GM21390 (cell line): ENCODE measurements at regions not wholly inside any gene's neighbourhood (a gene's known extent, or its start where the extent isn't known, plus 50 kb on each side); places are given as distances from the start of the nearest gene placed in this dataset.
"Not testable (repeated sequence)": the region's sequence is repeated elsewhere in the genome, so short reads cannot be mapped to it uniquely, and the experiment has no call there.

Source experiments
- ATAC-seq: cut with Tn5 transposase; IDR thresholded peaks from one replicate; pipeline ENCODE4 v1.9.1; 2021; ENCODE audit not compliant: unreplicated experiment

DNA sequence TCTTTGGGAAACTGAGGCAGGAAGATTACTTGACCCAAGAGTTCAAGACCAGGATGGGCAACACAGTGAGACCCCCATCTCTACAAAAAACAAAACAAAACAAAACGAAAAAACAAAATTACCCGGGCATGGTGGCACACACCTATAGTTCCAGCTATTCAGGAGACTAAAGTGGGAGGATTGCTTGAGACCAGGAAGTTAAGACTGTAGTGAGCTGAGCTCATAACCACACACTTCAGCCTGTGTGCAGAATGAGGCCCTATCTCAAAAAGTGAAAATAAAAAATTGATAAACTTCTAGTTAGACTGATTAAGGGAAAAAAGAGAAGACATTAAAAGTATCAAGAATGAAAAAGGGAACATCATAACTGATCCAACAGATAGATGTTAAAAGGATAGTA is 154.0 kb downstream of the RHOU start:
- ATAC-seq, result no peak

DNA sequence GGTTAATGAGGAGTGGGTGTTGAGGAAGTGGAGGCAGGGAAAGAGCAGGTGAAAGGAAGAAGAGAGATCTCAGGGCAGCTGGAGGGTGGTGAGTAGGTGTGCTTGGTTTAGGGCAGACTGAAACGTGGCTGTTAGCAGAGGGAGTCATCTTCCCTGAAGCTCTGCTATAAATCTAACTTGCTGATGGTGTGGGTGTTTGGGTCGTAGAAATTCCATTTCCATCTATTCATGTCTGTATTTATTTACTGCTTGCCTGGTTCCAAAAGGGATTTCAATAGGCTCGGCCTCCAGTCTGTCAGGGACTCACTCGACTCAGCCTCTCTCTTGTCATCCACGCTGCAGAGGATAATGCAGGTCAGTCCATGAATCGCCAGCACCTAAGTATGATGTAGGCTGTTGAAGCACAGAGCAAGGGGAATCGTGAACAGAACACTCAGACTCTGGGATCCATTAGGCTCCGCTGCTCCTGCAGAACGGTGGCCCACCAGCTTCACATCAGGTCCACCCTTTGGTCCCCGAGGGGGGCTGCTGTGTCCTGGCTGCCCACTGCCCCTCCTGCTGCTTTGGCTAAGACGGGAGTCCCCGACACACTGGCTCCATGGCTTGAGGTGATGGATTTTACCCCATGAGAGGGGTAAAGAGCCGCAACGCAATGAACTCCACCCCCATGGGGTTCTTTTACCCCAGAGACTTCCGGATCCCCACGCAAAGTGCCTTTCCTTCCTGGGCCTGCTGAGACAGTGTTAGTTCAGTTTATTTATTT is 156.2 kb downstream of the RHOU start:
- no peak for ATAC-seq

DNA sequence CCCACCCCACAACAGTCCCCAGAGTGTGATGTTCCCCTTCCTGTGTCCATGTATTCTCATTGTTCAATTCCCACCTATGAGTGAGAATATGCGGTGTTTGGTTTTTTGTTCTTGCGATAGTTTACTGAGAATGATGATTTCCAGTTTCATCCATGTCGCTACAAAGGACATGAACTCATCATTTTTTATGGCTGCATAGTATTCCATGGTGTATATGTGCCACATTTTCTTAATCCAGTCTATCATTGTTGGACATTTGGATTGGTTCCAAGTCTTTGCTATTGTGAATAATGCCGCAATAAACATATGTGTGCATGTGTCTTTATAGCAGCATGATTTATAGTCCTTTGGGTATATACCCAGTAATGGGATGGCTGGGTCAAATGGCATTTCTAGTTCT is 156.9 kb downstream of the RHOU start:
- not testable (repeated sequence) for ATAC-seq

DNA sequence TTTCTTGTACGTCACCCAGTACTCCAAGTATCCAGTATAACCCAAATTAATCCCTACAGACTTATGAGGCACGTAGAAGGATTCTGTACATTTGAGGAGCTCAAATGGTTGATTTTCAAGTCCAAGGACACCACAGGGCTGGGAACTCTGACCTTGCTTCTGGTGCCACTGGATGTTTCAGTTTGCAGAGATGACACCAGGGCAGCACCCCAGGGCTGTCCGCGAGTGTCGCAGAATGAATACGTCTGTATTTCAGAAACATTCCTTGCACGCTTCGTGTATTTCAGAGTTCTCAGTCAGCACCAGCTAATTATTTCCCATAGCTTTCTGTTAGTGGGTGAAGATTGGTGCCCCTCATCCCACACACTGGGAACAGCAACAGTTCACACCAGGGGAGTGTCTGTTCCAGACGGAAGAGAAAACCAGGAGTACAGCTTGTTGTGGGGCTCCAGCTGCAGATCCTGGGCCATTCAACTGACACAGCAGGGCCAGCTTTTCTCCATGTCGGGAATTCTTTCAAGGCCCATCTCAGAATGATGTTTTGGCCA is 159.2 kb downstream of the RHOU start:
- ATAC-seq, result no peak

DNA sequence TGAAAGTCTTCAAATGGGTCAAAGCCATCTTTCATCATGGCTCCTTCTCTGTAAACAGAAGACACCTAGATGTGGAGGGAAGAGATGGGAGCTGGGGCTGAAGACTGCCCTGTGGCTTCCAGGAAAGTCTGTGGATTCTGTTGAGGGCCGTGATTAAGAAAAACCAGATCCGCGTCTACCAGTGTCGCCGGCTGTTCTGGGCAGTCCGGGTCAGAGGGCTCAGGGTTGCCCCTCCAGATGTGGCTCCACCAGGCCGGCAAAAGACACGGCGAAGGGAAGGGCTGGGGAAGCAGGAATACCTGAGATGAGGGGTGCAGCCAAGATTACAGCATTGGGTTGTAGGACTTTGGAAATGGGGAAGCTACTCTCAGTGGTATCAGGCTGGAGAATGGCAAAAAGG is 162.6 kb downstream of the RHOU start:
- ATAC-seq, result no peak

DNA sequence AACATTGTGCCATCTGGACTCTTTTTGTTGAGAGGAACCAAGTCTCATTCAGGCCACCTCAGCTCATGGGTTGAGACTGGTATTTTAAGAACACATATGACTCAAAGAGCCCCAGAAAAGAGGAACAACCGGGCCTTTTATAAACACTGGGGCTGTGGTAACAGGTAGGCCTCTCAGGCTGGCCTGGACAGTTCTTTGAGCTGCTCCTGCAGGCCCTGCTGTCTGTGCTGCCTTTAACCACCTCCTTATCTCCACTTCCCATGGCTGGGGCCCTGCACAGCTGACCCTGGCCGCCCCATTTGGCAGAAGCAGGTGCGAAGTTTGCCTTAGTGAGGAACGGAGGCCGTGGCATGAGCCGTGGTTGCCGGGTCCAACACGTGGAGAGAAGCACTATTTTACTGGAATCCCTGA is 163.3 kb downstream of the RHOU start:
- ATAC-seq, result peak; percentile 64

DNA sequence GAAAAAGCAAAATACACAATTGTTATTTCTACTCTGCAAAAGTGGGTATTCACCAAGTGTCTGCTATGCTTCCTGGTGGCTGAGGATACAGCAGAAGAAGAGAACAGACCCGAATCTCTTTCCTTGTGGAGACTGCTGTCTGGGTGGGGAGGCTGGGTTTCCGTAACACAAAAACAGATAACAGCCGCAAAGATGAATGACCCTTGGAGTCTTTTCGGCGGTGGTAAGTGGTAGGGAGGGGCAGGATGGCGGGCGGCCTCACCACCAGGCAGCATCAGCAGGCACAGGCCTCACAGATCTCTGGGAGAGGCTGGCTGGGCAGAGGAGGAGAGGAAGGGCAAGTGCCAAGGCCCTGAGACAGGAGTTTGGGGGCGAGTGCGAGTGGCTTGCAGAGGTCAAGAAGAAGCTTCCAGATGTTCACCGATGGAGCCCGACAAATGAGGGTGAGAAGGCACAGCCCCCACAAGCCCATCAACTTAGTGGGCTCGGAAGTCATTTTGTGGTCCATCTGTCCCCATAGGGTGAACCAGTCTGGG is 164.2 kb downstream of the RHOU start:
- ATAC-seq, result no peak

DNA sequence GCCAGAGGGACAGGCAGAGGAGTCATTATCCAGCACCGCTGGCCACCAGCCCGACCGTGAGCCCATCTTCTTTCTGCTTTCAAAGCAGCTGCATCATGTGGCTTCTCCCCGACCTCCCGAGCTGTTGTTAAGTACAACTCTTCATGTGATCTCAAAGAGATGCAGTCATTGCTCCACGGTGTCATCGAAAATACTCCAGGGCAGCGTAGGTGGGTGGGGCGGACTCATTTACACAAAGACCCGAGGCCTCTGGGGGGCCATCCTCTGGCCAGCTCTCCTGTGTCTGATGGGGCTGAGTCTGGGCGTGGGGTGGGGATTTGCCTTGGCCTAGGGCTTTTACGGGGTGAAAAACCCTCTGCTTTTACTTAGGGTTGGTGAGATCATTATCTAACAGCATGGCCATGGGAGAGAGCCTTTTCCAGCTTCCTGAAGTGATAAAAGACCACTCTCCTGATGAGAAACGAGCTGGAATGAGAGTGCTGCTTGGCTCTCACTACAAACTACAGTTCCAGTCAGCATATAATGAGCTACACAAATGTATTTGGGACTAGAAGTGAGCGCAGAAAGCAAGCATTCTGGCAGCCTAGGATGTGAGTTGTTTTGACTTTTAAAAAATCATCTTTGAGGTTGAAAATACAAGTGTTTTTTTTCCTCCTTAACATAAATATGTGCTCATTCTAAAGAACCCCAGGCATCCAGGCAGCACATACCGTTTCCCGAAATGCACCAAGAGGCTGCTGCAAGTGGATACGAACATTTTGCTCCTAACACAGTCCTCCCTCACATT is 165.0 kb downstream of the RHOU start:
- ATAC-seq, result no peak

DNA sequence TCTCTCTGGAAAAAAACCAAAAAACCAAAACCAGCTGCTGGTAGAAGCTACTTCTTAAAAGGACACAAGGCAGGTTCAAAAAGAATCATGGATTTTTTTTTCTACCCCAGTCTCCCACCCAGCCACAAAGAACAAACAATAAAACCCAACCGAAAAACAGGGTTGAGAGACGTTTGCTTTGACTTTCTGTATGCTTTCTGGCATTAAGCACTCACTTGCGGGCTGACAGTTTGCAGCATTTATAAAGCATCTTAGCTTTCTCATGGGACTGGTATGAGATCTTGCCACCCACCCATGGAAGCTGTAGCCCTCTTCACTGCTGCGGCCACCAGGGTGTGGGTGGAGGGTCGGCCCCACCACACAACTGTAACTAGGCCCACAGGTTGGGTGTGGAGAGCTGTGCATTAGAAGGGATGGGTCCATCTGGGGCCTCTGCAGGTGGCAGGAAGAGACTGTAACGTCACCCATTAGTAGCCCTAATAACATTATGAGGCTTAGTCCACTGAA is 165.7 kb downstream of the RHOU start:
- no peak for ATAC-seq

DNA sequence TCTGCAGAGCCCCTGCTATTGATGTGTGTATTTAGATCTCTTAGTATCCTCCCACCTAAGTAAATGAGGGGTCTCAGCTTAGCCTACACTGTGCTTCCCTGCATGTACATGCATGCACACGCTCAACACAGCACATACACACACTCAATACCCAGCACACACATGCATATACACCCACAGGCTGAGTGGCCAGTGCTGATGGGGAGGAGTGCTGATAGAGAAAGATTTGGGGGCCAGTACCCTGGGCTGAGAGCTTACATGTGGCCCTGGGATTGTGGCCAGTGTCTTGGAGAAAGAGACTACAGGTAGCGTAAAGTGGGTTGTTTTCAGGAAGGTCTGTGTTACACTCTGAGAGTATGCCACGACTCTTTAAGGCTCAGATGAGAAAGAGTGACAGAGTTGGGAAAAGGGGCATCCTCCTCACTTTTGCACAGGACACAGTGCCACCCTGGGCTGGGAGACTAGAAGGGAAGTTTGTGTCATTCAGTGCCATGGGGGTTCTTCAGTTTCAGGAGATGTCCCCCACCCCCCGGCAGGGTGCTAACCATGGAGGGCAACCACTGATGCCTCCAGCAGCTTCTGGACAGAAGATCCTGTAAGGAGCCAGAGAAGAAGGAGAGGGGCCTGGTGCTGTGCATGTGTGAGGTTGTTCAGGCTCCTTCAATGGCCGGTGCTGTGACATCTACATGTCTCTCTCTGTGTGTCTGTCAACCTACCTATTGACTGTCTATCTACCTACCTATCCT is 166.8 kb downstream of the RHOU start:
- no peak for ATAC-seq

DNA sequence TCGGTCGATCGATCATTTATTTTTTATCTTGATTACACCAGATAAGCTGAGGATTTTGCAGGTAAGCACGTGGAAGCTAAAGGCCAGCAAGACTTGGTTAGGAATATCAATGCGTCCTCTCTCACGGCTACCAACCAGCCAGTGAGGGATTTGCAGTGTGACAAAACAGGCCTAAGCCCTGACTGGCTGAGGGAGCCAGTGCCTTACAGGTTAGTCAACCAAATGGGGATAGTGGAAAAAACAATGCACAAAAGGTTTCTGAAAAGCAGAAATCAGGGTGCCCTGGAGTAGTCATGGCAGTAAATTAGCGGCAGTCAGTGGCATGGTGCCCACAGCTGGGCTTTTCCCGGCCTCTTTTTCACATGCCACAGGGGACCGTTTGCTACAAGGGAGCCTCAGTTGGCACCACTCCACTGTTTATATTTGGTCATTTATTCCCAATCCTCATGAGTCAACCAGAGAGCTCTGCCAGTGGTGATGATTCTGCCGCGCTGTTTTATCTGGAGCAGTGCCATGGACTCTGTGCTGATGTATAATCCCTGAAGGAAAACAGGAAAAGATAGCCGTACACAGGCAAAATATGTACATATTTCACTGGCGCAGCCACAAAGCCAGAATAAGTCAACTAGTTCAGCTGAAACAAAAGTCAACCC is 167.6 kb downstream of the RHOU start:
- ATAC-seq, result no peak

DNA sequence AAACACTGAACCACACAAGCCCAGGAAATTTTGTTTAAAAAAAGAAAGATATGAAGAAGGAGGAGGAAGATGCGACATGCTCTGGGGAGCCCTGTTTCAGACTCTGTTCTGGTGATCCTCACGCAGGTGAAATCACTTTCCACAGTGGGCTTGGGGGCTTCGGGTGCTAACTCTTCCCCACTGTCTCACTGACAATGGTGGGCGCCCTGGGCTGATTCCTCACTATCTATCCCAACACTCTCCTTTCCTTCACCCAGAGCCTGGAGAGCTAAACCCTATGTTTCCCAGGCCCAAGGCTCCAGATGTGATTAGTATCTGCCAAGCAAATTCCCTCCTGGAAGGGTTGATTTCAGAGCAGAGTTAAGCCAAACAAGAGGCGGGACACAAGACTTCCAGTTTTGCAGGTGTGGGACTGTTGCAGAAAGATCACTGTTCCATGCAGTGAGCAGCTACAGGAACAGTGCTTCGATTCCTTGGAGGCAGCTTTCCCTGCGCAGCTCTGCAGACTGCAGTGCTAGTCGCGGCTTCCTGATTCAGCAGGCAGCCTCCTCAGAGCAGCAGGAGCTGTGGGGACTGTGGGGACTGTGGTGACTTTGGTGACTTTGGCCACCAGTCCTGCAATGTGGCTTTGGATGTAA is 168.3 kb downstream of the RHOU start:
- ATAC-seq, result no peak

DNA sequence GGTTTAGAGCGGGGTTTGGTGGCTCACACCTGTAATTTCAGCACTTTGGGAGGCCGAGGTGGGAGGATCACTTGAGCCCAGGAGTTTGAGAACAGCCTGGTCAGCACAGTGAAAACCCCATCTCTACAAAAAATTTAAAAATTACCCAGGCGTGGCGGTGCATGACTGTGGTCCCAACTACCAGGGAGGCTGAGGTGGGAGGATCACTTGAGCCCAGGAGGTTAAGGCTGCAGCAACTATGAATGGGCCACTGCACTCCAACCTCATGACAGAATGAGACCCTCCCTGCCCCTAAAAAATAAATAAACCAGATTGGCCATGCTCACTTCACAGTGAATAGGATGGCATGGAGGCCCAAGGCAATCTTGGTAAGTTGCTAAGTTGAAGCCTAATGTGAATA is 168.9 kb downstream of the RHOU start:
- no peak for ATAC-seq

DNA sequence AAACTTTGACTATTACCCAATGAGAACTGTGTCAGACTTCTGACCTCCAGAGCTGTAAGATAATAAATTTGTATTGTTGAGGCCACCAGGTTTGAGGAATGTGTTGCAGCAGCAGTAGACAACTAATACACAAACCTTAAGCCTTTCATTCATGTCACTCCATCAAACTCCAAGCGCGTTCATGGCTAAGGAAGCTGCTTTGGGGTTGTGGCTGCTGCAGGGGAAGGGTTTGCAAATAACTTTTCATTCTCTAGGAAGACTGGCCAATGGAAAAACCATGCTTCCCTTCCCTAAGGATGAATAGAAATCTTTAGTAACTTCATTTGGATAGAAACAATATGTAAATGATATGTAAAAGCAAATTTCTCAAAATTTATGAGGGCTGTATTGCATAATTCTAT is 170.4 kb downstream of the RHOU start:
- ATAC-seq, result no peak

DNA sequence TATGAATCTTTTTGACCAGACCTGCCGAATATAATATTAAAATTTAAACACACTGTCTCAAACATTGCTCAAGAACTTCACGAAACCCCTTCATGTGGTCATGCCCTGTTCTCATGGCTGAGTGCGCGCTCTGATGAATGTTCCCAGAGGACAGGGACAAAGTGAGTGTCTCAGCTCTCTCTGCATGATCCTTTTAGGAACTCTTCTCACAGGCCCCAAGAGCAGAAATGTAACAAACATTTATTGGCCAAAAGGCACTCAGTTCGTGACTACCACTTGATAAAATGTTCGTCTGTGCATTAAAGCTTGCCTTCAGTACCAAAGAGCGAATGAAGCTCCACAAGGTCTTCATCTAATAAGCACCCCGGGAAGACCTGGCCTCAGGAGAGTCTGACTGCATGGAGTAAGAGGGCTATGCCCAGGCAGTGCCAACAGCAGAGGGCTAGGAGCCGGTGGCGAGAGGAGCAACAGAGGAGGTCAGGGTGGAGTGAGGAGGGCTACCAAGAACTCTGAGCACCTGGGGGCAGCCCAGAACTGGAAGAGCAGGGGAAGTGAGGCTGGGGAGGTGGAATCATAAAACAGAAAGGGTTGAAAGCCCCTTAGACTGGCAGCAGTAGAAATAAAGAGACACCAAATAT is 171.1 kb downstream of the RHOU start:
- ATAC-seq, result no peak

DNA sequence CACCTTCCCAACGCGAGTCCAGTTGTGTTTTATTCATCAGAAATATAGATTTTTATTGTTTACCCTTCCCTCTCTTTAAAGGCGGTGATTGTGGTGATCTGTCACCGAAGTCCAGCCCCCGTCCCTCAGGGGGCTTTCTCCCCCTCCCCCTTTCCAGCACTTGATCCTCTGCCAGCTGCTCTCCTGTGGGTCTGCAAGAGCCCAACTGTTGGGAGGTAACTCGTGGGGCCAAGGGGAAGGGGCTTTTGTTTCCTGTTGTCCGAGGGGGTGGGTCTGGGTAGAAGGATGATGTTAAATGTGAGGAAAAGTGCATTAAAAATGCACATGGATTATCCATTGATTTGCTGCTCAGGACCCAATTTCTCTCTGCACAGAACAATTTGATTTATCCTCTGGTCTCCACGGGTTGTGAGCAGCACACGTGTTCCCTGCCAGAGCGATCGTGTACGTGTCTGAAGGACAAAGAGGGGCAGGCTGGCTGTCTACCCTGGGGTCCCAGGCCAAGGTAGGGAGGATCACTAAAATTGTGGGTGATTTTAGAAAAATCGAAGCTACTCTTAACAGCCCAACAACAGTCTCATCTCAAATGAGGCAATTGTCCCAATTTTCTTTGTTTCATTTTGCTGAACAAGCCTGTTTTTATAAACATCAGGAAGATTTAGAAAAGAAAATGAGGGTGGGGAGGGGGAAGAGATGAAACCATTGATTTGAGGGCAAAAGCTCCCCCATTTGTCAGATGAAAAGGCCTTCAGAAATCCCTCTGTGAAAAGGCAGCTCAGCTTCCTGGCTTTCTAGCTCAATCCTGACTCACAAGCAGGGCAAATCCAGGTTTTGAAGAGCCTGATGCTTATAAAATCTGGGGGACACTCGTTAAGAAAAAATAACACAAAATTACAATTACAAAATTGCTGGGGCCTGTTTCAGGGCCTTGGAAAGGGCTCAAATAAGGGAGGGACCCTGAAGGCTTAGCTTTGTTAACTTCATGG is 176.2 kb downstream of the RHOU start:
- ATAC-seq, result no peak

DNA sequence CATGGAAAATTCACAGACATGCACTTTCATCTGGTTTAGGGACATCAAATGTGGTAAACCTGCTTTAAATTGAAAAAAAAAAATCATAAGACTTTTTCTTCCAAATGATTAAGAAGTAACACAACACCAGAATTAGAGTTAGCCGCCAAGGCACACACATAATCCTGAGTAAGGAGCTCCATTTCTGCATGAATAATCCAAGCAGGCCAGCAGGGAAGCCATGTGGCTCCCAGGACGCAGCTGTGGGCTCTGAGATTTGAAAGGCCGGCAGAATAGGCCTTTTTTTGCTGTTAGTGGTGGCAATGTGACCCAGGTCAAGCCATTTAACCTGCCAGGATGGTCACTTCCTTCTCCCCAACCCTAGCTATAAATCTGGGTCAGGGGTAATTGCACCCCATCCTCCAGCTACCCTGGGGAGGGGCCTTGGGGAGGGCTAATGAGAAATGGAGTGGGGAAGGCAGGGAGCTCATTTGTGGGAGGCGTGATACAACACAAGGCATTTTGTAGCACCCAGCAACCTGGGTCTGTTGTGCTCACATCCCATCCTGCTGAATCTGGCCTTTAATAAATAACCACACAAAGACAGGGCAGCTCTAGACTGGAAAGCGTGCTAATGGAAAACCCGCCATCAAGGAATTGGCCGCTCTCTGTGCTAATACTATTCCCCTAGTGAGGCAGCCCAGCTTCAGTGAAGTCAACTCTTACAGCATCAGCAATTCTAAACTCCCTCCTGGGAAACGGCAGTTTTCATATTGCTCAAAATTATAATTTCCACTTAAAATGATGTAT is 178.5 kb downstream of the RHOU start:
- no peak for ATAC-seq

DNA sequence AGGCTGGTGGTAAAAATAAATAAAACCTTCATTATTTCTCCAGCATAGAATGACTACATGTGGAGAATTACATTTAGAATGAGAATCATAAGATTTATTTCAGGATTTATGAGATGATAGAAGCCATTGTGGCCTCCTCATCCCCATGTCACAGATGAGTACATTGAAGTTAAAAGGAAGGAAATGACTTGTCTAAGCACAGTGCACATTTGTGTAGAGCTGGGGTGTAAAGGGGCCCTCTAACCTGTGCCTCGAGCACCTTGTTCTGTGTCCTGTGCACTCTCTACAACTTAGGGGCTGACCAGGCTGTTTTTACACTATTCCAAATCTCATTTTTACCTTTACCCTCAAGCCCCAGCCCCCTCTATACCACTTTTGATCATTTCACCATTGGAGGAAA is 179.4 kb downstream of the RHOU start:
- ATAC-seq, result no peak
